ENCODE measurements at regions not wholly inside any gene's neighbourhood (a gene's known extent, or its start where the extent isn't known, plus 50 kb on each side); places are given as distances from the start of the nearest gene placed in this dataset.

GRCh38 chrX:22396408-22396807, 123.7 kb downstream of the CBLL2 start:
- no peak for DNase-seq

- DNase-seq, result no peak
Measured at GRCh38 chrX:22397566-22397965, 124.9 kb downstream of the CBLL2 start.

- no peak for DNase-seq
Measured at GRCh38 chrX:22399437-22400192, 126.9 kb downstream of the CBLL2 start.

- DNase-seq, result no peak
Measured at GRCh38 chrX:22404297-22404696, 131.6 kb downstream of the CBLL2 start.

- DNase-seq, result no peak
Measured at GRCh38 chrX:22406201-22406737, 133.6 kb downstream of the CBLL2 start.

- DNase-seq, result no peak
Measured at GRCh38 chrX:22409418-22409817, 136.7 kb downstream of the CBLL2 start.

- DNase-seq, result no peak
Measured at GRCh38 chrX:22424122-22424915, 151.6 kb downstream of the CBLL2 start.

GRCh38 chrX:22424919-22425318, 152.2 kb downstream of the CBLL2 start:
- no peak for DNase-seq

GRCh38 chrX:22429704-22430103, 157.0 kb downstream of the CBLL2 start:
- no peak for DNase-seq

- DNase-seq, result no peak
Measured at GRCh38 chrX:22430701-22431100, 158.0 kb downstream of the CBLL2 start.

GRCh38 chrX:22433292-22434070, 160.8 kb downstream of the CBLL2 start:
- no peak for DNase-seq

- no peak for DNase-seq
Measured at GRCh38 chrX:22445880-22446279, 173.2 kb downstream of the CBLL2 start.

GRCh38 chrX:22462959-22463358, 190.2 kb downstream of the CBLL2 start:
- no peak for DNase-seq

- DNase-seq, result no peak
Measured at GRCh38 chrX:22467571-22467970, 194.9 kb downstream of the CBLL2 start.

- no peak for DNase-seq
Measured at GRCh38 chrX:22481436-22481835, 208.7 kb downstream of the CBLL2 start.

GRCh38 chrX:22486296-22486695, 213.6 kb downstream of the CBLL2 start:
- DNase-seq, result no peak

GRCh38 chrX:22516893-22517292, 244.2 kb downstream of the CBLL2 start:
- DNase-seq, result no peak

- no peak for DNase-seq
Measured at GRCh38 chrX:22520128-22520828, 247.6 kb downstream of the CBLL2 start.

- no peak for DNase-seq
Measured at GRCh38 chrX:22526339-22526738, 253.6 kb downstream of the CBLL2 start.

GRCh38 chrX:22527302-22527701, 254.6 kb downstream of the CBLL2 start:
- DNase-seq, result no peak

- DNase-seq, result no peak
Measured at GRCh38 chrX:22533898-22534297, 261.2 kb downstream of the CBLL2 start.

- DNase-seq, result no peak
Measured at GRCh38 chrX:22534643-22535042, 261.9 kb downstream of the CBLL2 start.

Data from NCI-H345 (cell line).